ENCODE measurements at regions not wholly inside any gene's neighbourhood (a gene's known extent, or its start where the extent isn't known, plus 50 kb on each side); places are given as distances from the start of the nearest gene placed in this dataset.
"Not testable (repeated sequence)": the region's sequence is repeated elsewhere in the genome, so short reads cannot be mapped to it uniquely, and the experiment has no call there.

GRCh38 chr4:81722290-81722851 lies 250.7 kb upstream of the RASGEF1B start:
- POLR2A ChIA-PET (ENCODE audit: partially characterized antibody) = no interaction called here
- Histone ChIP-seq H3K4me1 (ENCODE audit: insufficient read depth, low read length) (peaks cover 3% of the 10 kb centered on the region), H3K36me3 (ENCODE audit: insufficient read depth, low read length) (no peaks in the 10 kb centered on the region), H3K9me3 (ENCODE audit: control insufficient read depth in 1 of 2, low read length in 2 of 2) (no peaks in the 10 kb centered on the region), H3K27ac (ENCODE audit: low read depth, low read length) (no peak overlapping the region), H3K4me3 (ENCODE audit: low read length in 2 of 2) (no peak overlapping the region), H3K27me3 (ENCODE audit: insufficient read depth, low read length) (no peaks in the 10 kb centered on the region)
- Mint-ChIP-seq H3K4me1 (peaks cover 9 to 22% (median 13%) of the 10 kb centered on the region in 4 donors), H3K27me3 (peaks cover 1 to 4% of the 10 kb centered on the region in 2 donors), H3K4me3 (no peak overlapping the region), H3K36me3 (no peaks in the 10 kb centered on the region), H3K9me3 (no peaks in the 10 kb centered on the region), H3K27ac (no peak overlapping the region)
- CTCF ChIA-PET (ENCODE audit: partially characterized antibody) = no interaction called here
- intact Hi-C loops (cut with micrococcal nuclease) = no loop called here
- DNase-seq = no peak

DNA sequence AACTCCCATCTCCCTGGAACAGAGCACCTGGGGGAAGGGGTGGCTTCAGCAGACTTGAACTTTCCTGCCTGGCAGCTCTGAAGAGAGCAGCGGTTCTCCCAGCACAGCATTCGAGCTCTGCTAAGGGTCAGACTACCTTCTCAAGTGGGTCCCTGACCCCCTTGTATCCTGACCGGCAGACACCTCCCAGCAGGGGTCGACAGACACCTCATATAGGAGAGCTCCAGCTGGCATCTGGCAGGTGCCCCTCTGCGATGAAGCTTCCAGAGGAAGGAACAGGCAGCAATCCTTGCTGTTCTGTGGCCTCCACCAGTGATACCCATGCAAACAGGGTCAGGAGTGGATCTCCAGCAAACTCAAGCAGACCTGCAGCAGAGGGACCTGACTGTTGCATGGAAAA lies 244.1 kb upstream of the RASGEF1B start:
- Mint-ChIP-seq H3K9me3 (no peaks in the 10 kb centered on the region), H3K4me3 (no peak overlapping the region), H3K27me3 (peaks cover 12 to 26% of the 10 kb centered on the region in 2 donors), H3K4me1 (peaks cover 0 to 4% (median under 1%) of the 10 kb centered on the region in 4 donors), H3K27ac (no peak overlapping the region), H3K36me3 (no peaks in the 10 kb centered on the region)
- H3K36me3 ChIP-seq (ENCODE audit: insufficient read depth, low read length) = no peaks in the 10 kb centered on the region
- H3K9me3 ChIP-seq (ENCODE audit: control insufficient read depth in 1 of 2, low read length in 2 of 2) = no peaks in the 10 kb centered on the region
- ChIA-PET POLR2A (ENCODE audit: partially characterized antibody) (no interaction called here), CTCF (ENCODE audit: partially characterized antibody) (no interaction called here)
- H3K4me1 ChIP-seq (ENCODE audit: insufficient read depth, low read length) = no peaks in the 10 kb centered on the region
- H3K4me3 ChIP-seq (ENCODE audit: low read length in 2 of 2) = no peak overlapping the region
- intact Hi-C loops (cut with micrococcal nuclease) = no loop called here
- H3K27ac ChIP-seq (ENCODE audit: low read depth, low read length) = no peak overlapping the region
- no peaks in the 10 kb centered on the region for H3K27me3 ChIP-seq (ENCODE audit: insufficient read depth, low read length)
- no peak for DNase-seq

GRCh38 chr4:81715357-81715756 lies 243.7 kb upstream of the RASGEF1B start:
- H3K4me1 Mint-ChIP-seq; H3K36me3 Mint-ChIP-seq; H3K4me1 ChIP-seq (ENCODE audit: insufficient read depth, low read length); H3K9me3 Mint-ChIP-seq; DNase-seq; H3K4me3 ChIP-seq (ENCODE audit: low read length in 2 of 2); POLR2A ChIA-PET (ENCODE audit: partially characterized antibody); H3K4me3 Mint-ChIP-seq; CTCF ChIA-PET (ENCODE audit: partially characterized antibody); H3K36me3 ChIP-seq (ENCODE audit: insufficient read depth, low read length); H3K9me3 ChIP-seq (ENCODE audit: control insufficient read depth in 1 of 2, low read length in 2 of 2); H3K27me3 ChIP-seq (ENCODE audit: insufficient read depth, low read length); H3K27ac ChIP-seq (ENCODE audit: low read depth, low read length); H3K27ac Mint-ChIP-seq; intact Hi-C loops (cut with micrococcal nuclease): not testable (repeated sequence)
- peaks cover 11 to 28% of the 10 kb centered on the region in 2 donors for H3K27me3 Mint-ChIP-seq

- Mint-ChIP-seq H3K36me3 (no peaks in the 10 kb centered on the region), H3K27me3 (peaks cover 11 to 28% of the 10 kb centered on the region in 2 donors), H3K9me3 (no peaks in the 10 kb centered on the region), H3K4me3 (no peak overlapping the region), H3K27ac (no peak overlapping the region), H3K4me1 (peaks cover 0 to 4% (median under 1%) of the 10 kb centered on the region in 4 donors)
- Histone ChIP-seq H3K36me3 (ENCODE audit: insufficient read depth, low read length) (no peaks in the 10 kb centered on the region), H3K27ac (ENCODE audit: low read depth, low read length) (no peak overlapping the region), H3K9me3 (ENCODE audit: control insufficient read depth in 1 of 2, low read length in 2 of 2) (no peaks in the 10 kb centered on the region), H3K4me1 (ENCODE audit: insufficient read depth, low read length) (no peaks in the 10 kb centered on the region), H3K4me3 (ENCODE audit: low read length in 2 of 2) (no peak overlapping the region), H3K27me3 (ENCODE audit: insufficient read depth, low read length) (no peaks in the 10 kb centered on the region)
- ChIA-PET POLR2A (ENCODE audit: partially characterized antibody) (no interaction called here), CTCF (ENCODE audit: partially characterized antibody) (no interaction called here)
- DNase-seq = no peak
- intact Hi-C loops (cut with micrococcal nuclease) = no loop called here
Measured at GRCh38 chr4:81714291-81714690, 242.6 kb upstream of the RASGEF1B start.

GRCh38 chr4:81712714-81713113 lies 241.0 kb upstream of the RASGEF1B start:
- Histone ChIP-seq H3K36me3 (ENCODE audit: insufficient read depth, low read length) (no peaks in the 10 kb centered on the region), H3K4me1 (ENCODE audit: insufficient read depth, low read length) (no peaks in the 10 kb centered on the region), H3K4me3 (ENCODE audit: low read length in 2 of 2) (no peak overlapping the region), H3K27me3 (ENCODE audit: insufficient read depth, low read length) (no peaks in the 10 kb centered on the region), H3K9me3 (ENCODE audit: control insufficient read depth in 1 of 2, low read length in 2 of 2) (no peaks in the 10 kb centered on the region), H3K27ac (ENCODE audit: low read depth, low read length) (no peak overlapping the region)
- intact Hi-C loops (cut with micrococcal nuclease) = no loop called here
- Mint-ChIP-seq H3K4me3 (no peak overlapping the region), H3K4me1 (peaks cover 0 to 4% (median under 1%) of the 10 kb centered on the region in 4 donors), H3K27me3 (peaks cover 11 to 24% of the 10 kb centered on the region in 2 donors), H3K36me3 (no peaks in the 10 kb centered on the region), H3K27ac (no peak overlapping the region), H3K9me3 (no peaks in the 10 kb centered on the region)
- ChIA-PET POLR2A (ENCODE audit: partially characterized antibody) (no interaction called here), CTCF (ENCODE audit: partially characterized antibody) (no interaction called here)
- DNase-seq = no peak

- Histone ChIP-seq H3K27me3 (ENCODE audit: insufficient read depth, low read length) (no peaks in the 10 kb centered on the region), H3K9me3 (ENCODE audit: control insufficient read depth in 1 of 2, low read length in 2 of 2) (no peaks in the 10 kb centered on the region), H3K4me1 (ENCODE audit: insufficient read depth, low read length) (no peaks in the 10 kb centered on the region), H3K27ac (ENCODE audit: low read depth, low read length) (no peak overlapping the region), H3K4me3 (ENCODE audit: low read length in 2 of 2) (no peak overlapping the region), H3K36me3 (ENCODE audit: insufficient read depth, low read length) (no peaks in the 10 kb centered on the region)
- Mint-ChIP-seq H3K4me3 (no peak overlapping the region), H3K36me3 (no peaks in the 10 kb centered on the region), H3K27me3 (peaks cover 1 to 4% of the 10 kb centered on the region in 2 donors), H3K9me3 (no peaks in the 10 kb centered on the region), H3K27ac (no peak overlapping the region), H3K4me1 (no peaks in the 10 kb centered on the region)
- intact Hi-C loops (cut with micrococcal nuclease) = no loop called here
- ChIA-PET CTCF (ENCODE audit: partially characterized antibody) (interaction anchor here (1.0 kb wide), 1 partner anchor 233 kb away, joined by 3 read pairs; the partner anchor contains the start of gene RASGEF1B), POLR2A (ENCODE audit: partially characterized antibody) (no interaction called here)
- DNase-seq = no peak
Measured at GRCh38 chr4:81704461-81704860, 232.8 kb upstream of the RASGEF1B start.

DNA sequence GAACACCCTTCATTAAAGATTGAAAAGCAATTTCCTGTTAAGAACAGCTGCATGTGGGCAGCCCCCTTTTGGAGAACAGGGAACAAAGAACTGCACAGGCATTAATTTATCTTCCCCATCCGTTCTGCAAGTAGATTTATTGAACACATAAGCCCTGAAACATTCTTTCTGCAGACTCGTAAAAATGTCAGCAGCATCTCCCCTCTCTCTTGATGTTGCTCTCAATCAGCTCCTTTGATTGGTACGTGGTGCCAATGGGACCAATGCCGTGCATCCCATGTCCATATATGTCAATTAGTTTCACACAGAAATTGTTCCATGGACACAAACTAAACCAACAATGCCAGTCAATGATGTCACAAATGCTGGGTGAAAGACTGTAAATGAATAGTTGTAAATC lies 228.5 kb upstream of the RASGEF1B start:
- no peaks in the 10 kb centered on the region for H3K27me3 ChIP-seq (ENCODE audit: insufficient read depth, low read length)
- no peaks in the 10 kb centered on the region for H3K4me1 ChIP-seq (ENCODE audit: insufficient read depth, low read length)
- no peak overlapping the region for H3K27ac ChIP-seq (ENCODE audit: low read depth, low read length)
- H3K9me3 Mint-ChIP-seq = no peaks in the 10 kb centered on the region
- peaks cover 0 to 2% of the 10 kb centered on the region in 2 donors for H3K27me3 Mint-ChIP-seq
- H3K36me3 Mint-ChIP-seq = no peaks in the 10 kb centered on the region
- intact Hi-C loops (cut with micrococcal nuclease) = no loop called here
- no peaks in the 10 kb centered on the region for H3K9me3 ChIP-seq (ENCODE audit: control insufficient read depth in 1 of 2, low read length in 2 of 2)
- POLR2A ChIA-PET (ENCODE audit: partially characterized antibody) = interaction anchor here (0.7 kb wide), 1 partner anchor 12 kb away, joined by 3 read pairs; no protein-coding TSS in a partner anchor
- H3K4me1 Mint-ChIP-seq = no peaks in the 10 kb centered on the region
- CTCF ChIA-PET (ENCODE audit: partially characterized antibody) = no interaction called here
- H3K27ac Mint-ChIP-seq = no peak overlapping the region
- H3K36me3 ChIP-seq (ENCODE audit: insufficient read depth, low read length) = no peaks in the 10 kb centered on the region
- no peak overlapping the region for H3K4me3 ChIP-seq (ENCODE audit: low read length in 2 of 2)
- no peak for DNase-seq
- no peak overlapping the region for H3K4me3 Mint-ChIP-seq
